Activated CD4-positive, alpha-beta memory T cell treated with anti-CD3 and anti-CD28 coated beads, Interleukin-2, amount 10 ng/mL, durations not matched to agents 7 days and 5 days (primary cell): ENCODE measurements at regions not wholly inside any gene's neighbourhood (a gene's known extent, or its start where the extent isn't known, plus 50 kb on each side); places are given as distances from the start of the nearest gene placed in this dataset.
"Not testable (repeated sequence)": the region's sequence is repeated elsewhere in the genome, so short reads cannot be mapped to it uniquely, and the experiment has no call there.

Experiments used
- CTCF ChIA-PET: fragments of 350-600 bp; sonication (Branson Sonifier 250); formaldehyde crosslinking; loops from one replicate; lab custom pipeline; 2021; ENCODE audit warnings: antibody characterized with exemption, inconsistent platforms; lab: Charles Lee
- POLR2A ChIA-PET: fragments of 350-600 bp; sonication (Branson Sonifier 250); formaldehyde crosslinking; loops from one replicate; lab custom pipeline; 2021; ENCODE audit warnings: antibody characterized with exemption; lab: Charles Lee
- DNase-seq: peaks from one replicate; pipeline ENCODE4 v3.0.0-alpha.2; 2020
- H3K27ac Mint-ChIP-seq: one replicate; pipeline ENCODE4 v1.8.0; 2021; ENCODE audit warnings: mild to moderate bottlenecking, mixed read lengths
- H3K27me3 Mint-ChIP-seq: one replicate; pipeline ENCODE4 v1.8.0; 2021; ENCODE audit warnings: mixed read lengths
- H3K36me3 Mint-ChIP-seq: one replicate; pipeline ENCODE4 v1.8.0; 2021; ENCODE audit warnings: low read depth, mixed read lengths
- H3K4me1 Mint-ChIP-seq: one replicate; pipeline ENCODE4 v1.8.0; 2021; ENCODE audit warnings: mixed read lengths
- H3K4me3 Mint-ChIP-seq: one replicate; pipeline ENCODE4 v1.8.0; 2021; ENCODE audit warnings: mild to moderate bottlenecking, mixed read lengths
- H3K9me3 Mint-ChIP-seq: one replicate; pipeline ENCODE4 v1.8.0; 2021; ENCODE audit warnings: mixed read lengths

DNA sequence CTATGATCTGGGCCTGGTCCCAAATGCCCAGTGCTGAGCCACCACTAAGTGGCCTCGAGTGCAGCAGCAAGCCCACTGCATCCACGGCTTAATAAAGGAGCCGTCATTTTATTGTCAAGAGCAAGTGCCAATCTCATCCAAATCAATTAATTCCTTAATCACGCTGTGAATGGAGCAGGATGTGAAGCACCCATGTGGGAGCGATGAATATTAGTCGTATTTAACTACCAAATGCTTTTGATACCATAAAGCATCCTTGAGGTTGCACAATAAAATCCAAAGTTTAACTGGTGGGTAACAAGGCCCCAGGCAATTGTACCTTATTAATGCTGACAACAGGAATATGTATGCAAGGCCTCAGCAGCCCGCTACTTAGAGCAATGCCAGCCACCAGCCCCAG lies 226.0 kb upstream of the C16orf82 start:
- CTCF ChIA-PET = no interaction called here
- no peak overlapping the region for H3K4me3 Mint-ChIP-seq
- no peaks in the 10 kb centered on the region for H3K36me3 Mint-ChIP-seq
- no peaks in the 10 kb centered on the region for H3K4me1 Mint-ChIP-seq
- no peaks in the 10 kb centered on the region for H3K9me3 Mint-ChIP-seq
- POLR2A ChIA-PET = no interaction called here
- DNase-seq = no peak
- H3K27ac Mint-ChIP-seq = no peak overlapping the region
- no peaks in the 10 kb centered on the region for H3K27me3 Mint-ChIP-seq

DNA sequence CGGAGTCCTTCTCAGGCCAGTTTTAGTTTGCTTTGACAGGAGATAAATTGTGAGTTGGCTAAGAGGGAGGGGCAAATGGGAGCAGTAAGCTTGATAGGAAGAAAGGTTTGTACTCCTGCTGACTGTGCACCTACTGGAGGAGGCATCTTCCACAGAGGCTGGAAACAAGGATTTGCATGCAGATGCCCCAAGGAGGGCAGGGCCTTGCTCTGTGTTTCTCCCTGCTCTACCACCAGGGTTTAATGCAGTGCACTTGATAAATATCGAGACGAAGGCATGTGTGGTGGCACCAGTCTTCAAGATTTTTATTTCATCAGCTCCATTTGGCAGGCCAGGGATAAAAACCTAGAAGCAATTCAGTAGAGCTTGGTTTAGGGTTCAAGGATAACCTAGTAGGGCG lies 210.5 kb upstream of the C16orf82 start:
- Mint-ChIP-seq H3K27ac (no peak overlapping the region), H3K36me3 (peaks cover 3% of the 10 kb centered on the region), H3K4me3 (no peak overlapping the region), H3K9me3 (peaks cover 11% of the 10 kb centered on the region), H3K4me1 (no peaks in the 10 kb centered on the region), H3K27me3 (no peaks in the 10 kb centered on the region)
- POLR2A ChIA-PET = no interaction called here
- CTCF ChIA-PET = no interaction called here
- no peak for DNase-seq

DNA sequence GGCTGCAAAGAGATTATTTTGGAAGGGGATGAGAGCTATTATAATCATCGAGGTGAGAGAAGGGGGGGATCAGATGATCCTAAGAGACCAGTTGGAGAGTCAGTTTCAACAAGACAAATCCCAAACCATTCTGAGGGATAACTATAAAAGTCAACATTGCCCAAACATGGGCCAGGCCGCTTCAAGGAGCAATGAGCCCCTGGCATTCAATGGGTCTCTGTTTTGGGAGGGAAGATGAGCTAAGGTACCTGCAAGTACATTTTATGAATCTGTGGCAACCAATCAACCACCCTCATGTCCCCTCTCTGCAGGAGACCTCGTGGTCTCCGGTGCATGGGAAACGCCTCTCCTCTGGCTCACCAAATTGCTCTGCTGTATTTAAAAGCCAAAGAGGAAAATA lies 209.9 kb upstream of the C16orf82 start:
- H3K27ac Mint-ChIP-seq = no peak overlapping the region
- CTCF ChIA-PET = no interaction called here

DNA sequence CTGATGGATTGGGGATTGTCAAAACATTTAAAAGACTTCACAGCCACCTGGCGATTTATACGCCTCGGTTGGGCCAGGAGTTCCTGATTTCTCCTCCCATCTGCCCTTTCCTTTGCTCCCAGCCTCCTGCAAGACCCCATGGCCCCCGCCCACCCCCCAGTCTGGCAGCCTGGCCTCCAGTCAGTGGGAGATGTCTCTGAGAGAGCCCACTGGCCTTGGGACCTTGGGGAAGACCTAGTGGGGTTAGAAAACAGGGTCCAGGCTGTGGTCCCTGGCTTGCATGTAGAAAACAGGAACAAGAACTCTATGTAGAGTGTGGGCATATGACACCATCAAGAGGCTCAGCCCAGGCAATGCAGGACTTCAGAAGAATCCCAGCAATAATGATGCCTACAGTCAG lies 209.4 kb upstream of the C16orf82 start:
- Mint-ChIP-seq H3K27ac (no peak overlapping the region), H3K36me3 (peaks cover 4% of the 10 kb centered on the region), H3K27me3 (no peaks in the 10 kb centered on the region), H3K4me1 (no peaks in the 10 kb centered on the region), H3K9me3 (peaks cover 17% of the 10 kb centered on the region), H3K4me3 (no peak overlapping the region)
- no peak for DNase-seq
- ChIA-PET POLR2A (no interaction called here), CTCF (no interaction called here)

More for the DNA sequence above, 209.9 kb upstream of the C16orf82 start:
- POLR2A ChIA-PET = no interaction called here
- H3K27me3 Mint-ChIP-seq = no peaks in the 10 kb centered on the region
- peaks cover 4% of the 10 kb centered on the region for H3K36me3 Mint-ChIP-seq
- no peak for DNase-seq
- H3K9me3 Mint-ChIP-seq = peaks cover 15% of the 10 kb centered on the region
- H3K4me1 Mint-ChIP-seq = no peaks in the 10 kb centered on the region
- no peak overlapping the region for H3K4me3 Mint-ChIP-seq

GRCh38 chr16:26860506-26860905 lies 206.2 kb upstream of the C16orf82 start:
- Mint-ChIP-seq H3K27ac (no peak overlapping the region), H3K36me3 (peaks cover 4% of the 10 kb centered on the region), H3K4me1 (no peaks in the 10 kb centered on the region), H3K4me3 (no peak overlapping the region), H3K9me3 (peaks cover 18% of the 10 kb centered on the region), H3K27me3 (no peaks in the 10 kb centered on the region)
- ChIA-PET CTCF (no interaction called here), POLR2A (no interaction called here)
- DNase-seq = no peak

DNA sequence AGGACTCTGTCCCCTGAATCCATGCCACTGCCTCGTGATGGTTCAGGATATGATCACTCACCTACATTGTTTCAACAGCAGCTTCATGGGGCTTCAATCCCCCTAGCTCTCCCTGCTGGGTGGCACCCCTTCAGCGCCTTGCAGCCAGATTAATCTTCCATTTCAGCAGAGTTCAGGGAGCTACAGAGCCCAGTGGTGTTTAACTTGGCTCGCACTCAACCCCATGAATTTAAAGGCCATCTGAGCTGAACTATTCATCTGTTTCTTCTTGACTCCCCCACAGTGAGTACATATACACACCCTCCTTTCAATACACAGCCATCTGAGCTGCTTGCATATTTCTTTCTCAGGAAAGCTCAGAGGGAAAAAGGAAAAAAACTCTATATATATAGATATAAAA lies 202.8 kb upstream of the C16orf82 start:
- CTCF ChIA-PET = no interaction called here
- Mint-ChIP-seq H3K4me1 (no peaks in the 10 kb centered on the region), H3K9me3 (peaks cover 18% of the 10 kb centered on the region), H3K4me3 (no peak overlapping the region), H3K36me3 (peaks cover 4% of the 10 kb centered on the region), H3K27me3 (no peaks in the 10 kb centered on the region), H3K27ac (no peak overlapping the region)
- POLR2A ChIA-PET = no interaction called here
- no peak for DNase-seq

DNA sequence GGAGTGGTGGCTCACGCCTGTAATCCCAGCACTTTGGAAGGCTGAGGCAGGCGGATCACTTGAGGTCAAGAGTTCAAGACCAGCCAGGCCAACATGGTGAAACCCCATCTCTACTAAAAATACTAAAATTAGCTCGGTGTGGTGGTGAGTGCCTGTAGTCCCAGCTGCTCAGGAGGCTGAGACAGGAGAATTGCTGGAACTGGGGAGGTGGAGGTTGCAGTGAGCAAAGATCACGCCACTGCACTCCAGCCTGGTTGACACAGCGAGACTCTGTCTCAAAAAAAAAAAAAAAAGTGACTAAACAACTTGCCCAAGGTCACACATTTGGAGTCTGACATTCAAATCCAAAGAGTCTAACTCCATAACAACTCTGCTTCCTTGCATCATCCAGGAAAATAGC lies 192.4 kb upstream of the C16orf82 start:
- H3K27ac Mint-ChIP-seq, H3K9me3 Mint-ChIP-seq, H3K4me1 Mint-ChIP-seq, POLR2A ChIA-PET, H3K27me3 Mint-ChIP-seq, DNase-seq, H3K4me3 Mint-ChIP-seq, CTCF ChIA-PET, H3K36me3 Mint-ChIP-seq: not testable (repeated sequence)

DNA sequence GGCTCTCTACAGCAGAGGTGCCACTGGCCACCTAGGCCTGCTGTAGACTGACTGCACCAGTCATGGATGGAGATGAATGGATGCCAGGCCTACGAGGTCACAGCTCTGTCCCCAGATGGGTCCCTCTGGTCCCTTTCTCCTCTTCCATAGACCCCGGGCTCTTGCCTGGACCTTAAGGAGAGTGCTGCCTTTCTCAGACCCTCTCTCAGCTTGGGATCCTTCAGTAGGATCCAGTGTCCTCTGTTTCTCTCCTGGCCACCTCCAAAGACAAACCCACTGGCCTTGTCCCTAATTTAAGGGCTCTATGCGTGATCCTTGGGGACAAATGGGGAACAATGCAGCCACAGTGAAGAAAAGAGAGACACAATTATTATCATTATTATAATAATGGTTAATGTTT lies 189.3 kb upstream of the C16orf82 start:
- ChIA-PET CTCF (no interaction called here), POLR2A (no interaction called here)
- no peak overlapping the region for H3K4me3 Mint-ChIP-seq
- DNase-seq = no peak
- no peaks in the 10 kb centered on the region for H3K4me1 Mint-ChIP-seq
- H3K9me3 Mint-ChIP-seq = no peaks in the 10 kb centered on the region
- no peak overlapping the region for H3K27ac Mint-ChIP-seq
- H3K27me3 Mint-ChIP-seq = no peaks in the 10 kb centered on the region
- no peaks in the 10 kb centered on the region for H3K36me3 Mint-ChIP-seq

DNA sequence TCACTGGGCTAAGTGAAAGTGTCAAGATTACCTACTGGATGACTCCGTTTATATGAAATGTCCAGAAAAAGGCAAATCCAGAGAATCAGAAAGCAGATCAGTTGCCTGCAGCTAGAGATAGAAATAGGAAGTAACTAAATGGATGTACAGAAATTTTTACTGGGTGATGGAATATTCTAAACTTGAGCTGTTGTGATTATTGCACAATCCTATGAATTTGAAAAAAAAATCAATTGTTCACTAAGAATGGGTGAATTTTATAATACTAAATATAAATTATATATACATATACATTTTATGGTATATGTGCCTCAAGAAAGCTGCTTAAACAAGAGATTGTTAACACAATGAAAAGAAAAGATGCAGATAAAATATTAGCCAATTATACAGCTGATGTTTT lies 181.1 kb upstream of the C16orf82 start:
- no peak overlapping the region for H3K4me3 Mint-ChIP-seq
- POLR2A ChIA-PET = no interaction called here

GRCh38 chr16:26889740-26890139 lies 177.0 kb upstream of the C16orf82 start:
- Mint-ChIP-seq H3K36me3 (no peaks in the 10 kb centered on the region), H3K4me3 (no peak overlapping the region), H3K27ac (no peak overlapping the region), H3K4me1 (no peaks in the 10 kb centered on the region), H3K9me3 (no peaks in the 10 kb centered on the region), H3K27me3 (peaks cover 1% of the 10 kb centered on the region)
- POLR2A ChIA-PET = no interaction called here
- CTCF ChIA-PET = no interaction called here
- no peak for DNase-seq

More for the DNA sequence above, 181.1 kb upstream of the C16orf82 start:
- Mint-ChIP-seq H3K9me3 (no peaks in the 10 kb centered on the region), H3K27me3 (peaks cover 4% of the 10 kb centered on the region), H3K36me3 (no peaks in the 10 kb centered on the region), H3K27ac (no peak overlapping the region), H3K4me1 (no peaks in the 10 kb centered on the region)
- CTCF ChIA-PET = no interaction called here
- no peak for DNase-seq

DNA sequence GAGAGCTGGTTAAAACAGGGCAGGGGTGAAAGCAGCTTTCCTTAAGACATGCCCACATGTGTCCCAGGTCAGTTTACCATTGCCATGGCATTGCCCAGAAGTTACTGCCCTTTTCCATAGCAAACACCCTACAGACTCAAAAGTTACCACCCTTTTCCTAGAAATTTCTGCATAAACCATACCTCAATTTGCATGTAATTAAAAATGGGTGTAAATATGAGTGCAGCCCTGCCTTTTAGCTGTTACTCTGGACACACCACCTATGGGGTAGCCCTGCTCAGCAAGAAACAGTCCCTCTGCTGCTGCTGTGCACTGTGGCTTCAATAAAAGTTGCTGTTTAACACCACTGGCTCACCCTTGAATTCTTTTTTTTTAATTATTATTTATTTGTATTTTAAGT lies 168.5 kb upstream of the C16orf82 start:
- Mint-ChIP-seq H3K27me3 (peaks cover 2% of the 10 kb centered on the region), H3K4me3 (no peak overlapping the region), H3K36me3 (no peaks in the 10 kb centered on the region), H3K9me3 (no peaks in the 10 kb centered on the region), H3K27ac (no peak overlapping the region), H3K4me1 (no peaks in the 10 kb centered on the region)
- no peak for DNase-seq
- POLR2A ChIA-PET = no interaction called here
- CTCF ChIA-PET = no interaction called here

- peaks cover 2% of the 10 kb centered on the region for H3K27me3 Mint-ChIP-seq
- no peaks in the 10 kb centered on the region for H3K4me1 Mint-ChIP-seq
- H3K27ac Mint-ChIP-seq = no peak overlapping the region
- DNase-seq = no peak
- ChIA-PET POLR2A (no interaction called here), CTCF (no interaction called here)
- no peaks in the 10 kb centered on the region for H3K9me3 Mint-ChIP-seq
- no peaks in the 10 kb centered on the region for H3K36me3 Mint-ChIP-seq
- no peak overlapping the region for H3K4me3 Mint-ChIP-seq
Measured at GRCh38 chr16:26901196-26901861, 165.4 kb upstream of the C16orf82 start.

- CTCF ChIA-PET = interaction anchor here (0.6 kb wide), 1 partner anchor 1113 kb away, joined by 3 read pairs; no protein-coding TSS in a partner anchor
- Mint-ChIP-seq H3K36me3 (no peaks in the 10 kb centered on the region), H3K4me3 (no peak overlapping the region), H3K27me3 (peaks cover 2% of the 10 kb centered on the region), H3K27ac (no peak overlapping the region), H3K9me3 (no peaks in the 10 kb centered on the region), H3K4me1 (no peaks in the 10 kb centered on the region)
- POLR2A ChIA-PET = no interaction called here
- DNase-seq = no peak
Measured at GRCh38 chr16:26901983-26902382, 164.7 kb upstream of the C16orf82 start.

DNA sequence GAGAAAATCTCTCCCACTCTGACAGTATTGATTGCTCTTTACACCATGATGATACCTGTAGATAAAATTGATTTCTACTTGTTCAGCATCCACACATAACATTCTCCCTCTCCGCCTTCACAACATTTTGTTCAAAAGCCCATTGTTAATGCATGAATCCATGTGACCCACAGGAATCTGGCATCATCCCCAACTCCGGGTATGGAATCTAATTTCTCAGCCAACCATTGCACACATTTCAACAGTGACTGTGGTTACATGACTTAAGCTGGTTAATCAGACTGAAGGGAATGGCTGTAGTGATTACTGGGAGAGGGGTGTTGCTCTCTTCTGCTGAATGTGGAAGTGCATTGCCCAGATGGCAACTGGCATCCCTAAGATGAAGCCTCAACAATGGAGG lies 161.4 kb upstream of the C16orf82 start:
- Mint-ChIP-seq H3K27me3 (peaks cover 8% of the 10 kb centered on the region), H3K27ac (no peak overlapping the region), H3K4me3 (no peak overlapping the region), H3K9me3 (no peaks in the 10 kb centered on the region), H3K4me1 (no peaks in the 10 kb centered on the region), H3K36me3 (no peaks in the 10 kb centered on the region)
- ChIA-PET CTCF (no interaction called here), POLR2A (no interaction called here)
- no peak for DNase-seq
